Renal pelvis (tissue), 1 donor: ENCODE measurements at regions not wholly inside any gene's neighbourhood (a gene's known extent, or its start where the extent isn't known, plus 50 kb on each side); places are given as distances from the start of the nearest gene placed in this dataset.
"Not testable (repeated sequence)": the region's sequence is repeated elsewhere in the genome, so short reads cannot be mapped to it uniquely, and the experiment has no call there.

ENCODE experiments used
- DNase-seq: peaks from one replicate; pipeline ENCODE4 v3.0.0-alpha.2; 2013

GRCh38 chr5:1667648-1668140 lies 131.9 kb downstream of the MRPL36 start:
- DNase-seq, result no peak

GRCh38 chr5:1666812-1667588 lies 132.6 kb downstream of the MRPL36 start:
- DNase-seq, result peak; percentile 65

- DNase-seq, result no peak
Measured at GRCh38 chr5:1666221-1666620, 133.4 kb downstream of the MRPL36 start.

- DNase-seq, result no peak
Measured at GRCh38 chr5:1665803-1666202, 133.8 kb downstream of the MRPL36 start.

GRCh38 chr5:1665231-1665630 lies 134.4 kb downstream of the MRPL36 start:
- no peak for DNase-seq

GRCh38 chr5:1663186-1663585 lies 136.5 kb downstream of the MRPL36 start:
- no peak for DNase-seq

GRCh38 chr5:1662559-1663085 lies 137.0 kb downstream of the MRPL36 start:
- DNase-seq, result no peak

GRCh38 chr5:1661831-1662558 lies 137.6 kb downstream of the MRPL36 start:
- no peak for DNase-seq

GRCh38 chr5:1661311-1661710 lies 137.6 kb upstream of the LPCAT1 start:
- no peak for DNase-seq

- DNase-seq, result no peak
Measured at GRCh38 chr5:1660511-1660910, 136.8 kb upstream of the LPCAT1 start.

GRCh38 chr5:1660001-1660400 lies 136.2 kb upstream of the LPCAT1 start:
- no peak for DNase-seq

- no peak for DNase-seq
Measured at GRCh38 chr5:1659100-1659981, 135.6 kb upstream of the LPCAT1 start.

- DNase-seq, result no peak
Measured at GRCh38 chr5:1658665-1659064, 134.9 kb upstream of the LPCAT1 start.

- no peak for DNase-seq
Measured at GRCh38 chr5:1657161-1657741, 133.5 kb upstream of the LPCAT1 start.

GRCh38 chr5:1656271-1656975 lies 132.7 kb upstream of the LPCAT1 start:
- DNase-seq, result no peak

GRCh38 chr5:1655496-1656270 lies 131.9 kb upstream of the LPCAT1 start:
- DNase-seq, result no peak

GRCh38 chr5:1654786-1655495 lies 131.2 kb upstream of the LPCAT1 start:
- no peak for DNase-seq

GRCh38 chr5:1653698-1654651 lies 130.2 kb upstream of the LPCAT1 start:
- not testable (repeated sequence) for DNase-seq
